Progenitor cell of endocrine pancreas (in vitro differentiated cells): ENCODE measurements at regions not wholly inside any gene's neighbourhood (a gene's known extent, or its start where the extent isn't known, plus 50 kb on each side); places are given as distances from the start of the nearest gene placed in this dataset.

Source experiments
- DNase-seq: peaks from one replicate; pipeline ENCODE4 v3.0.0; 2021; ENCODE audit warnings: low spot score; ENCODE audit not compliant: unreplicated experiment
- H3K27ac Mint-ChIP-seq: 2 replicates; pipeline ENCODE4 v1.8.0; 2021; ENCODE audit warnings: mild to moderate bottlenecking, moderate library complexity, mixed read lengths
- H3K27me3 Mint-ChIP-seq: 2 replicates; pipeline ENCODE4 v1.8.0; 2021; ENCODE audit warnings: mixed read lengths
- H3K36me3 Mint-ChIP-seq: 2 replicates; pipeline ENCODE4 v1.8.0; 2022; ENCODE audit warnings: mixed read lengths; ENCODE audit not compliant: insufficient read depth
- H3K4me1 Mint-ChIP-seq: 2 replicates; pipeline ENCODE4 v1.8.0; 2021; ENCODE audit warnings: low read depth, mixed read lengths
- H3K4me3 Mint-ChIP-seq: 2 replicates; pipeline ENCODE4 v1.8.0; 2021; ENCODE audit warnings: low read depth, mild to moderate bottlenecking, moderate library complexity, mixed read lengths
- H3K9me3 Mint-ChIP-seq: 2 replicates; pipeline ENCODE4 v1.8.0; 2021; ENCODE audit warnings: low read depth, mixed read lengths
- CTCF ChIP-seq: fragments of 200-600 bp; sonication (generic); IDR thresholded peaks from one replicate; pipeline ENCODE4 v1.5.0; 2021; ENCODE audit warnings: antibody characterized with exemption, mild to moderate bottlenecking; ENCODE audit not compliant: unreplicated experiment

- H3K27ac Mint-ChIP-seq = no peak overlapping the region
- peaks cover 17% of the 10 kb centered on the region for H3K4me1 Mint-ChIP-seq
- no peak for DNase-seq
- peaks cover 14% of the 10 kb centered on the region for H3K27me3 Mint-ChIP-seq
- TF ChIP-seq CTCF = no peak
- H3K4me3 Mint-ChIP-seq = no peak overlapping the region
- no peaks in the 10 kb centered on the region for H3K9me3 Mint-ChIP-seq
- H3K36me3 Mint-ChIP-seq = no peaks in the 10 kb centered on the region
Observed at GRCh38 chr18:54433368-54433767, 75.7 kb downstream of the C18orf54 start.

- H3K27me3 Mint-ChIP-seq = peaks cover 19% of the 10 kb centered on the region
- H3K27ac Mint-ChIP-seq = no peak overlapping the region
- H3K9me3 Mint-ChIP-seq = no peaks in the 10 kb centered on the region
- DNase-seq = no peak
- no peaks in the 10 kb centered on the region for H3K36me3 Mint-ChIP-seq
- no peak for TF ChIP-seq CTCF
- H3K4me3 Mint-ChIP-seq = no peak overlapping the region
- H3K4me1 Mint-ChIP-seq = peaks cover 17% of the 10 kb centered on the region
Observed at GRCh38 chr18:54433857-54434256, 76.2 kb downstream of the C18orf54 start.

- peaks cover 21% of the 10 kb centered on the region for H3K27me3 Mint-ChIP-seq
- H3K4me3 Mint-ChIP-seq = no peak overlapping the region
- H3K4me1 Mint-ChIP-seq = peaks cover 17% of the 10 kb centered on the region
- no peaks in the 10 kb centered on the region for H3K9me3 Mint-ChIP-seq
- H3K36me3 Mint-ChIP-seq = no peaks in the 10 kb centered on the region
- no peak for TF ChIP-seq CTCF
- no peak for DNase-seq
- H3K27ac Mint-ChIP-seq = no peak overlapping the region
Observed at GRCh38 chr18:54434453-54434852, 76.7 kb downstream of the C18orf54 start.

- Mint-ChIP-seq H3K4me1 (peaks cover 17% of the 10 kb centered on the region), H3K27me3 (peaks cover 21% of the 10 kb centered on the region), H3K9me3 (no peaks in the 10 kb centered on the region), H3K36me3 (no peaks in the 10 kb centered on the region), H3K4me3 (no peak overlapping the region), H3K27ac (no peak overlapping the region)
- no peak for DNase-seq
- no peak for TF ChIP-seq CTCF
Observed at GRCh38 chr18:54436501-54436900, 78.8 kb downstream of the C18orf54 start.

- no peak for TF ChIP-seq CTCF
- Mint-ChIP-seq H3K4me3 (no peak overlapping the region), H3K4me1 (peaks cover 5% of the 10 kb centered on the region), H3K36me3 (no peaks in the 10 kb centered on the region), H3K27me3 (peaks cover 30% of the 10 kb centered on the region), H3K27ac (no peak overlapping the region), H3K9me3 (no peaks in the 10 kb centered on the region)
- DNase-seq = no peak
Observed at GRCh38 chr18:54440292-54440691, 82.6 kb downstream of the C18orf54 start.
